Testis (tissue), 2 donors: ENCODE measurements at regions not wholly inside any gene's neighbourhood (a gene's known extent, or its start where the extent isn't known, plus 50 kb on each side); places are given as distances from the start of the nearest gene placed in this dataset.

Experiments
- POLR2A ChIP-seq: fragments of 450-650 bp; IDR thresholded peaks from one replicate; pipeline ENCODE4 v1.6.1; 2017; ENCODE audit warnings: antibody characterized with exemption, mild to moderate bottlenecking, moderate library complexity
- TF ChIP-seq, protein P1 (sequence below), 3 experiments: fragments of 450-650 bp in 2 of 3; fragments of 200-600 bp in 1 of 3; sonication (generic) in 1 of 3; IDR thresholded peaks; one replicate each; pipeline ENCODE4 v1.5.1; 2016 to 2019; ENCODE audit warnings: antibody characterized with exemption in 3 of 3, mild to moderate bottlenecking in 2 of 3, moderate library complexity in 1 of 3

DNA sequence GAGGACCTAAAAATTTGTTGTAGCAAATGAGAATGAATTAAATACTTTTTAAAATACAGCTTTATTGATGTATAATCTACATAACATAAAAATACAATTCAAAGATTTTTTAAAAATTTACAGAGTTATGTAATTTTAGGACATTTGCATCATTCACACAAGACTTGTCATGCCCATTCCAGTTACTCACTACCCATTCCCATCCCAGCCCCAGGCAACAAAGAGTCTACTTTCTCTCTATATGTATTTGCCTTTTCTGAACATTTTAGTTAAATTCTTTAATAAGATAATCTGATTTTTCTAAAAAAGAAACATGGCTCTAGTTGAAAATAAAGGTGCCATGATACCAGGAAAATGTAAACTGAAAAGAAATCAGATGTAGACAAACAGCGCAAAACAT, 354.2 kb downstream of the PMP22 start:
- TF ChIP-seq, protein P1, sequence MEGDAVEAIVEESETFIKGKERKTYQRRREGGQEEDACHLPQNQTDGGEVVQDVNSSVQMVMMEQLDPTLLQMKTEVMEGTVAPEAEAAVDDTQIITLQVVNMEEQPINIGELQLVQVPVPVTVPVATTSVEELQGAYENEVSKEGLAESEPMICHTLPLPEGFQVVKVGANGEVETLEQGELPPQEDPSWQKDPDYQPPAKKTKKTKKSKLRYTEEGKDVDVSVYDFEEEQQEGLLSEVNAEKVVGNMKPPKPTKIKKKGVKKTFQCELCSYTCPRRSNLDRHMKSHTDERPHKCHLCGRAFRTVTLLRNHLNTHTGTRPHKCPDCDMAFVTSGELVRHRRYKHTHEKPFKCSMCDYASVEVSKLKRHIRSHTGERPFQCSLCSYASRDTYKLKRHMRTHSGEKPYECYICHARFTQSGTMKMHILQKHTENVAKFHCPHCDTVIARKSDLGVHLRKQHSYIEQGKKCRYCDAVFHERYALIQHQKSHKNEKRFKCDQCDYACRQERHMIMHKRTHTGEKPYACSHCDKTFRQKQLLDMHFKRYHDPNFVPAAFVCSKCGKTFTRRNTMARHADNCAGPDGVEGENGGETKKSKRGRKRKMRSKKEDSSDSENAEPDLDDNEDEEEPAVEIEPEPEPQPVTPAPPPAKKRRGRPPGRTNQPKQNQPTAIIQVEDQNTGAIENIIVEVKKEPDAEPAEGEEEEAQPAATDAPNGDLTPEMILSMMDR (IDR thresholded peaks at IDR 0.05), result no peak
- TF ChIP-seq POLR2A, result no peak
